H9 (cell line): ENCODE measurements at regions not wholly inside any gene's neighbourhood (a gene's known extent, or its start where the extent isn't known, plus 50 kb on each side); places are given as distances from the start of the nearest gene placed in this dataset.

Experiments
- DNase-seq: peaks from one replicate; pipeline ENCODE4 v3.0.0-alpha.2; 2017
- H2AFZ ChIP-seq: one replicate; pipeline ENCODE4 v1.6.1; 2013; ENCODE audit warnings: mild to moderate bottlenecking, low read length, control low read depth, moderate library complexity
- H2AK5ac ChIP-seq: 2 replicates; pipeline ENCODE4 v1.6.1; 2013; ENCODE audit warnings: low read length, control low read depth, mixed read lengths; ENCODE audit not compliant: insufficient read length
- H2BK120ac ChIP-seq: one replicate; pipeline ENCODE4 v1.6.1; 2013; ENCODE audit warnings: low read depth, mild to moderate bottlenecking, low read length, control low read depth, inconsistent platforms; ENCODE audit not compliant: poor library complexity, severe bottlenecking
- H2BK12ac ChIP-seq: 2 replicates; pipeline ENCODE4 v1.6.1; 2013; ENCODE audit warnings: low read length, control low read depth, mixed read lengths, low read depth; ENCODE audit not compliant: insufficient read length
- H2BK15ac ChIP-seq: 2 replicates; pipeline ENCODE4 v1.6.1; 2013; ENCODE audit warnings: low read depth, low read length, control low read depth
- H2BK20ac ChIP-seq: one replicate; pipeline ENCODE4 v1.6.1; 2013; ENCODE audit warnings: low read depth, mild to moderate bottlenecking, low read length, control low read depth, inconsistent platforms; ENCODE audit not compliant: poor library complexity, severe bottlenecking
- H2BK5ac ChIP-seq: 2 replicates; pipeline ENCODE4 v1.6.1; 2013; ENCODE audit warnings: low read length, control low read depth, mixed read lengths; ENCODE audit not compliant: insufficient read length
- H3K14ac ChIP-seq: 2 replicates; pipeline ENCODE4 v1.6.1; 2013; ENCODE audit warnings: low read length, control low read depth; ENCODE audit not compliant: insufficient read depth
- H3K18ac ChIP-seq: 2 replicates; pipeline ENCODE4 v1.6.1; 2013; ENCODE audit warnings: low read depth, mild to moderate bottlenecking, mixed read lengths, low read length, control low read depth; ENCODE audit not compliant: insufficient read length
- H3K23ac ChIP-seq: 2 replicates; pipeline ENCODE4 v1.6.1; 2013; ENCODE audit warnings: low read length, control low read depth, mixed read lengths, low read depth; ENCODE audit not compliant: insufficient read length
- H3K23me2 ChIP-seq: 2 replicates; pipeline ENCODE4 v1.6.1; 2013; ENCODE audit warnings: low read depth, mild to moderate bottlenecking, mixed read lengths, low read length, control low read depth; ENCODE audit not compliant: insufficient read length, poor library complexity, severe bottlenecking
- H3K27ac ChIP-seq: 2 replicates; pipeline ENCODE4 v1.5.1; 2013; ENCODE audit warnings: low read length, control low read depth, mixed read lengths, low read depth; ENCODE audit not compliant: insufficient read length
- H3K27me3 ChIP-seq: 2 replicates; pipeline ENCODE4 v1.6.1; 2013; ENCODE audit warnings: low read length, control low read depth, inconsistent platforms; ENCODE audit not compliant: insufficient read depth
- H3K4ac ChIP-seq: 2 replicates; pipeline ENCODE4 v1.6.1; 2013; ENCODE audit warnings: low read depth, mild to moderate bottlenecking, control low read depth, inconsistent platforms, low read length, moderate library complexity
- H3K4me1 ChIP-seq: 2 replicates; pipeline ENCODE4 v1.6.1; 2013; ENCODE audit warnings: low read length, control low read depth, inconsistent platforms; ENCODE audit not compliant: insufficient read depth
- H3K4me2 ChIP-seq: 2 replicates; pipeline ENCODE4 v1.6.1; 2013; ENCODE audit warnings: low read length, control low read depth, mixed read lengths; ENCODE audit not compliant: insufficient read length, insufficient read depth
- H3K56ac ChIP-seq: 2 replicates; pipeline ENCODE4 v1.6.1; 2013; ENCODE audit warnings: low read depth, mild to moderate bottlenecking, mixed read lengths, low read length, control low read depth; ENCODE audit not compliant: insufficient read length
- H3K79me1 ChIP-seq: 2 replicates; pipeline ENCODE4 v1.6.1; 2013; ENCODE audit warnings: low read depth, mild to moderate bottlenecking, moderate library complexity, low read length, control low read depth, inconsistent platforms; ENCODE audit not compliant: insufficient read depth, poor library complexity, severe bottlenecking
- H3K79me2 ChIP-seq: 2 replicates; pipeline ENCODE4 v1.6.1; 2013; ENCODE audit warnings: low read length, control low read depth, inconsistent platforms; ENCODE audit not compliant: insufficient read depth
- H3K9ac ChIP-seq: 2 replicates; pipeline ENCODE4 v1.6.1; 2013; ENCODE audit warnings: low read length, control low read depth, mixed read lengths; ENCODE audit not compliant: insufficient read length; ENCODE audit errors: extremely low read depth
- H3K9me3 ChIP-seq: one replicate; pipeline ENCODE4 v1.6.1; 2013; ENCODE audit warnings: low read depth, low read length, inconsistent platforms; ENCODE audit not compliant: control insufficient read depth
- H3T11ph ChIP-seq: one replicate; pipeline ENCODE4 v1.6.1; 2013; ENCODE audit warnings: mild to moderate bottlenecking, low read length, control low read depth, inconsistent platforms
- H4K20me1 ChIP-seq: one replicate; pipeline ENCODE4 v1.6.1; 2013; ENCODE audit not compliant: control insufficient read depth, insufficient read length, insufficient read depth
- H4K5ac ChIP-seq: 2 replicates; pipeline ENCODE4 v1.6.1; 2013; ENCODE audit warnings: low read depth, mild to moderate bottlenecking, mixed read lengths, low read length, control low read depth; ENCODE audit not compliant: insufficient read length
- H4K8ac ChIP-seq: replicated peaks from 2 replicates; pipeline ENCODE4 v1.6.1; 2013; ENCODE audit warnings: low read length, control low read depth, mixed read lengths, low read depth; ENCODE audit not compliant: insufficient read length
- H4K91ac ChIP-seq: 2 replicates; pipeline ENCODE4 v1.6.1; 2013; ENCODE audit warnings: low read depth, mild to moderate bottlenecking, moderate library complexity, mixed read lengths, low read length, control low read depth; ENCODE audit not compliant: insufficient read length
- H3K27ac Mint-ChIP-seq, 3 experiments: 2 replicates in 2 of 3; 3 replicates in 1 of 3; pipeline ENCODE4 v1.8.0; 2020 to 2021; ENCODE audit warnings: mixed read lengths in 3 of 3, mild to moderate bottlenecking in 1 of 3, moderate library complexity in 1 of 3
- H3K27me3 Mint-ChIP-seq: 2 replicates; pipeline ENCODE4 v1.8.0; 2021; ENCODE audit warnings: low read depth, mild to moderate bottlenecking, moderate library complexity, mixed read lengths
- H3K36me3 Mint-ChIP-seq, 3 experiments: 2 replicates in 2 of 3; 3 replicates in 1 of 3; pipeline ENCODE4 v1.8.0; 2020 to 2021; ENCODE audit warnings: low read depth in 3 of 3, mixed read lengths in 3 of 3; ENCODE audit not compliant: insufficient read depth in 1 of 3
- H3K4me1 Mint-ChIP-seq, 2 experiments: 2 replicates each; pipeline ENCODE4 v1.8.0; 2020; ENCODE audit warnings: mixed read lengths in 2 of 2
- H3K4me3 Mint-ChIP-seq, 2 experiments: 2 replicates in 1 of 2; 3 replicates in 1 of 2; pipeline ENCODE4 v1.8.0; 2020 to 2021; ENCODE audit warnings: mild to moderate bottlenecking in 2 of 2, mixed read lengths in 2 of 2, moderate library complexity in 1 of 2
- H3K9me3 Mint-ChIP-seq, 2 experiments: 2 replicates in 1 of 2; 3 replicates in 1 of 2; pipeline ENCODE4 v1.8.0; 2020; ENCODE audit warnings: mild to moderate bottlenecking in 2 of 2, mixed read lengths in 2 of 2, moderate library complexity in 1 of 2
- CTCF ChIP-seq: fragments of 200-600 bp; sonication (generic); conservative IDR thresholded peaks from 3 replicates; pipeline ENCODE4 v1.8.0; 2021; ENCODE audit warnings: antibody characterized with exemption, mild to moderate bottlenecking

GRCh38 chr5:154112255-154112654 lies 73.5 kb downstream of the MFAP3 start:
- H3K27ac Mint-ChIP-seq = no peak overlapping the region
- no peaks in the 10 kb centered on the region; a peak in 1 of 7 replicates for H3K36me3 Mint-ChIP-seq
- no peak overlapping the region for H3K23ac ChIP-seq
- no peak overlapping the region for H3K4me3 Mint-ChIP-seq
- no peak overlapping the region for H3T11ph ChIP-seq
- H3K4me1 Mint-ChIP-seq = peaks cover 39 to 41% of the 10 kb centered on the region in 2 experiments
- no peak overlapping the region for H3K14ac ChIP-seq
- no peaks in the 10 kb centered on the region for H3K79me2 ChIP-seq
- H3K27me3 ChIP-seq = no peaks in the 10 kb centered on the region
- H3K9ac ChIP-seq = no peak overlapping the region
- TF ChIP-seq CTCF = no peak
- H3K9me3 ChIP-seq = no peaks in the 10 kb centered on the region
- H2BK12ac ChIP-seq = no peak overlapping the region
- H4K5ac ChIP-seq = no peak overlapping the region
- H3K27ac ChIP-seq = no peak overlapping the region
- peaks cover 2% of the 10 kb centered on the region for H3K23me2 ChIP-seq
- H2AFZ ChIP-seq = no peak overlapping the region
- H4K20me1 ChIP-seq = no peaks in the 10 kb centered on the region
- no peak for DNase-seq
- H2BK5ac ChIP-seq = no peak overlapping the region
- H3K9me3 Mint-ChIP-seq = no peaks in the 10 kb centered on the region
- H3K4me1 ChIP-seq = peaks cover 15% of the 10 kb centered on the region
- H2BK15ac ChIP-seq = no peak overlapping the region
- H3K4ac ChIP-seq = no peak overlapping the region
- H2BK20ac ChIP-seq = no peak overlapping the region
- no peak overlapping the region for H2BK120ac ChIP-seq
- no peak overlapping the region for H4K8ac ChIP-seq
- H3K27me3 Mint-ChIP-seq = peaks cover 3% of the 10 kb centered on the region
- no peak overlapping the region for H3K4me2 ChIP-seq
- no peak overlapping the region for H4K91ac ChIP-seq
- no peak overlapping the region for H3K18ac ChIP-seq
- no peak overlapping the region for H2AK5ac ChIP-seq
- H3K79me1 ChIP-seq = no peaks in the 10 kb centered on the region
- H3K56ac ChIP-seq = no peak overlapping the region
